Suprapubic skin (tissue), 4 donors: ENCODE measurements at regions not wholly inside any gene's neighbourhood (a gene's known extent, or its start where the extent isn't known, plus 50 kb on each side); places are given as distances from the start of the nearest gene placed in this dataset.

Experiments used
- DNase-seq, 2 donors: peaks; one replicate each; pipeline ENCODE4 v3.0.0-alpha.2; 2019; ENCODE audit warnings: low spot score in 2 of 2
- H3K27ac ChIP-seq: fragments of 200-600 bp; sonication (generic); one replicate; pipeline ENCODE4 v1.5.1; 2019
- H3K27me3 ChIP-seq: fragments of 200-600 bp; sonication (generic); one replicate; pipeline ENCODE4 v1.5.1; 2019
- H3K36me3 ChIP-seq: fragments of 200-600 bp; sonication (generic); one replicate; pipeline ENCODE4 v1.5.1; 2019
- H3K4me1 ChIP-seq: fragments of 200-600 bp; sonication (generic); one replicate; pipeline ENCODE4 v1.5.1; 2019
- H3K4me3 ChIP-seq: fragments of 200-600 bp; sonication (generic); one replicate; pipeline ENCODE4 v1.5.1; 2019; ENCODE audit warnings: mild to moderate bottlenecking
- H3K9me3 ChIP-seq: fragments of 200-600 bp; sonication (generic); one replicate; pipeline ENCODE4 v1.5.1; 2019
- EP300 ChIP-seq: sonication (generic); formaldehyde crosslinking; IDR thresholded peaks from one replicate; pipeline ENCODE4 v1.6.1; 2017; ENCODE audit warnings: antibody characterized with exemption
- POLR2A ChIP-seq, 2 donors: fragments of 450-650 bp; IDR thresholded peaks; one replicate each; pipeline ENCODE4 v1.6.1; 2017; ENCODE audit warnings: antibody characterized with exemption in 2 of 2, mild to moderate bottlenecking in 2 of 2, moderate library complexity in 2 of 2
- POLR2AphosphoS5 ChIP-seq, 3 donors: sonication (generic); formaldehyde crosslinking; IDR thresholded peaks; one replicate each; pipeline ENCODE4 v1.6.1; 2017; ENCODE audit warnings: antibody characterized with exemption in 3 of 3
- WGBS: methylation state at CpG from one replicate; pipeline ENCODE4 v1.1.5; 2018; 5-methylcytosine and 5-hydroxymethylcytosine counted together
- TF ChIP-seq, protein P1 (sequence below), 2 donors: fragments of 200-600 bp in 1 of 2; fragments of 450-650 bp in 1 of 2; sonication (generic) in 1 of 2; IDR thresholded peaks; one replicate each; pipeline ENCODE4 v1.5.1; 2016 to 2019; ENCODE audit warnings: antibody characterized with exemption in 2 of 2, mild to moderate bottlenecking in 1 of 2, moderate library complexity in 1 of 2

DNA sequence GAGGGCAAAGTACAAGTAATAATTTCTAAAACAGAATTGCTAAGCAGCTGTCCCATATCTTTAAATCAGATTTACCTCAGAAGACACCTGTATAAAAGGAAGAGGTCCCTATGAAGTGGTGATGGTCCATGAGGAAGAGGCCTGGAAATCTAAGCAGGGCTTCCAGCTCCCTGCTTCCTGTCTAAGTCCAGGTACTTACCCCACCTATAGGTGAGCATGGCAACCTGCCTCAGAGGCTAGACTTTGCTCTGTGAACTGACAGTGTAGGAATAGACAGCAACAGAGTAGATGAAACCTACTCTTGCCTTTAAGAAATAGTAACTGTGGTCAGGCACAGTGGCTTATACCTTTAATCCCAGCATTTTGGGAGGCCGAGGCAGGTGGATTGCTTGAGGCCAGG lies 55.8 kb upstream of the ARRDC3 start:
- Histone ChIP-seq H3K27me3 (no peaks in the 10 kb centered on the region), H3K9me3 (no peaks in the 10 kb centered on the region), H3K36me3 (no peaks in the 10 kb centered on the region), H3K4me1 (no peaks in the 10 kb centered on the region), H3K27ac (no peak overlapping the region), H3K4me3 (no peak overlapping the region)
- TF ChIP-seq EP300 (no peak), POLR2AphosphoS5 (IDR thresholded peaks at IDR 0.05) (no peak), POLR2A (IDR thresholded peaks at IDR 0.05) (no peak)
- TF ChIP-seq, protein P1, sequence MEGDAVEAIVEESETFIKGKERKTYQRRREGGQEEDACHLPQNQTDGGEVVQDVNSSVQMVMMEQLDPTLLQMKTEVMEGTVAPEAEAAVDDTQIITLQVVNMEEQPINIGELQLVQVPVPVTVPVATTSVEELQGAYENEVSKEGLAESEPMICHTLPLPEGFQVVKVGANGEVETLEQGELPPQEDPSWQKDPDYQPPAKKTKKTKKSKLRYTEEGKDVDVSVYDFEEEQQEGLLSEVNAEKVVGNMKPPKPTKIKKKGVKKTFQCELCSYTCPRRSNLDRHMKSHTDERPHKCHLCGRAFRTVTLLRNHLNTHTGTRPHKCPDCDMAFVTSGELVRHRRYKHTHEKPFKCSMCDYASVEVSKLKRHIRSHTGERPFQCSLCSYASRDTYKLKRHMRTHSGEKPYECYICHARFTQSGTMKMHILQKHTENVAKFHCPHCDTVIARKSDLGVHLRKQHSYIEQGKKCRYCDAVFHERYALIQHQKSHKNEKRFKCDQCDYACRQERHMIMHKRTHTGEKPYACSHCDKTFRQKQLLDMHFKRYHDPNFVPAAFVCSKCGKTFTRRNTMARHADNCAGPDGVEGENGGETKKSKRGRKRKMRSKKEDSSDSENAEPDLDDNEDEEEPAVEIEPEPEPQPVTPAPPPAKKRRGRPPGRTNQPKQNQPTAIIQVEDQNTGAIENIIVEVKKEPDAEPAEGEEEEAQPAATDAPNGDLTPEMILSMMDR (IDR thresholded peaks at IDR 0.05): no peak
- no peak for DNase-seq
- WGBS: 92% methylated on average over 1 of the region's 1 CpG

DNA sequence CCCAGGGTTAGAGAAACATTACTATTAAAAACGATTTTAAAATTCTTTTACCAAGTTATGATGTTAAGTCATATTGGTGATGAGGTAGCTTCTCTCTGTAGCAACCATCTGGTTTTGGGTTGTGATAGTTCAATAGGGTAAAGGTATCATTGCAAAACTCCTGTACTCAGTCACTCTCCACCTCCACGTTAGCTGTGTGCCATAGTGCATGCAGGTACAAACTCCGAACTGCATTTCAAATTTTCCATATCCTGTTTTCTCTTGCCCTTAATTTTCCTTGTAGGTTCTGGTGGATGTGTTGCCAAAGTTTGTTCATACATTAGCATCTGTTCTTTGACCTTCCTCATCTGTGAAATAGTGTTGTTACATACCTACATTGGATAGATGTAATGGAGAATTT lies 53.1 kb upstream of the ARRDC3 start:
- no peak overlapping the region for H3K4me3 ChIP-seq
- WGBS: 70% methylated on average over 3 of the region's 3 CpGs
- no peaks in the 10 kb centered on the region for H3K9me3 ChIP-seq
- no peaks in the 10 kb centered on the region for H3K4me1 ChIP-seq
- DNase-seq: no peak
- H3K27me3 ChIP-seq: no peaks in the 10 kb centered on the region
- H3K27ac ChIP-seq: no peak overlapping the region
- no peaks in the 10 kb centered on the region for H3K36me3 ChIP-seq
- no peak for TF ChIP-seq POLR2A (IDR thresholded peaks at IDR 0.05)
- no peak for TF ChIP-seq POLR2AphosphoS5 (IDR thresholded peaks at IDR 0.05)
- TF ChIP-seq EP300: no peak
- TF ChIP-seq, protein P1 (IDR thresholded peaks at IDR 0.05): no peak

DNA sequence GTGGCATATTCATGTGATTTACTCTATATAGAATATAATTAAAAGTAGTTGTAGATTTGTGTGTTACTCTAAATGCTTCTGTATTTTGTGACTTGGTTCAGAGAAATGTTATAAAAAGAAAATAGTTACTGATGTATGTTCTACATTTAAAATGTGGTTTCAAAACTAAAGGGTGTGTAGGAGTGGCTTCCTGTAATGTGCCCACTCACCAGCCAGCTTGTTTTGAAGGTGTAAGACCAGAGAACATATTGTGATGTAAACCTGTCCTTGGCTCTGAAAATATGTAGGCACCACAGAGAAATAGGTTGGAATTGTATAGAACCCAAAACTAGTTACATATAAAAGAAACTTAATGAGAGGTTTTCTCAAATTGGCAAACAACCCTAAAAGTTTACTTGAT lies 51.2 kb upstream of the ARRDC3 start:
- no peaks in the 10 kb centered on the region for H3K36me3 ChIP-seq
- H3K27ac ChIP-seq: no peak overlapping the region
- no peak overlapping the region for H3K4me3 ChIP-seq
- no peak for DNase-seq
- H3K9me3 ChIP-seq: peaks cover 7% of the 10 kb centered on the region
- H3K27me3 ChIP-seq: no peaks in the 10 kb centered on the region
- H3K4me1 ChIP-seq: no peaks in the 10 kb centered on the region
- TF ChIP-seq POLR2A (IDR thresholded peaks at IDR 0.05) (no peak), POLR2AphosphoS5 (IDR thresholded peaks at IDR 0.05) (no peak), EP300 (no peak)
- TF ChIP-seq, protein P1 (IDR thresholded peaks at IDR 0.05): no peak

DNA sequence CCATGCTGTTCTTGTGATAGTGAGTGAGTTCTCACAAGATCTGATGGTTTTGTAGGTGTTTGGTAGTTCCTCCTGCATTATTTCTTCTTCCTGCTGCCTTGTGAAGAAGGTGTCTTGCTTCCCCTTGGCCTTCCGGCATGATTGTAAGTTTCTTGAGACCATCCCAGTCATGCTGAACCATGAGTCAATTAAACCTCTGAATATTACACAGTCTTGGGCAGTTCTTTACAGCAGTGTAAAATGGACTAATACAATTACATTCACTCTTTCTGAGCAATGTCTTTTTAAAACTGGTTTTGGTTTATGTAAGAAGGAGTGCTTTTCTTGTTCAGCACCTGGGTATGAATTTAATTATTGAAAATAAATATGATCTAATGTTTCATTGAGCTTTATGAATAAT lies 50.7 kb upstream of the ARRDC3 start:
- no peak overlapping the region for H3K4me3 ChIP-seq
- TF ChIP-seq, protein P1 (IDR thresholded peaks at IDR 0.05): no peak
- TF ChIP-seq EP300: no peak
- no peak for TF ChIP-seq POLR2AphosphoS5 (IDR thresholded peaks at IDR 0.05)
- no peak for TF ChIP-seq POLR2A (IDR thresholded peaks at IDR 0.05)
- H3K9me3 ChIP-seq: peaks cover 7% of the 10 kb centered on the region
- 88% methylated on average over 1 of the region's 1 CpG for WGBS
- no peak overlapping the region for H3K27ac ChIP-seq
- H3K36me3 ChIP-seq: no peaks in the 10 kb centered on the region
- H3K27me3 ChIP-seq: no peaks in the 10 kb centered on the region
- DNase-seq: no peak
- no peaks in the 10 kb centered on the region for H3K4me1 ChIP-seq
